HEK293 (cell line): ENCODE measurements at regions not wholly inside any gene's neighbourhood (a gene's known extent, or its start where the extent isn't known, plus 50 kb on each side); places are given as distances from the start of the nearest gene placed in this dataset.

ENCODE experiments used
- CTCF ChIA-PET: fragments of 350-600 bp; formaldehyde crosslinking; extraction: SDS; loops from one replicate; lab custom pipeline; 2021; ENCODE audit warnings: antibody characterized with exemption; lab: Yijun Ruan, JAX
- POLR2A ChIA-PET: fragments of 300-600 bp; formaldehyde crosslinking; extraction: SDS; loops from one replicate; lab custom pipeline; 2020; ENCODE audit warnings: antibody characterized with exemption, inconsistent platforms; lab: Yijun Ruan, JAX
- H3K27ac ChIP-seq: fragments of 200-500 bp; sonication (Bioruptor generic); 2 replicates; pipeline ENCODE4 v1.5.1; 2014; ENCODE audit warnings: low read depth, low read length, control low read depth, inconsistent platforms; ENCODE audit errors: extremely low read depth
- H3K36me3 ChIP-seq, 2 experiments: fragments of 200-500 bp in 1 of 2; sonication (Bioruptor generic) in 1 of 2; 1 replicate in 1 of 2; 2 replicates in 1 of 2; pipeline ENCODE4 v1.5.1; 2014 to 2017; ENCODE audit warnings: inconsistent platforms in 2 of 2, low read length in 2 of 2; ENCODE audit not compliant: control insufficient read depth in 2 of 2, insufficient read depth in 1 of 2
- H3K4me1 ChIP-seq: fragments of 200-500 bp; sonication (Bioruptor generic); 2 replicates; pipeline ENCODE4 v1.5.1; 2014; ENCODE audit warnings: mild to moderate bottlenecking, low read length, inconsistent platforms; ENCODE audit not compliant: control insufficient read depth, insufficient read depth
- H3K4me3 ChIP-seq: 2 replicates; pipeline ENCODE4 v1.5.1; 2011; ENCODE audit warnings: low read depth, mild to moderate bottlenecking, control low read depth, low read length, moderate library complexity
- H3K9me3 ChIP-seq: fragments of 200-500 bp; sonication (Bioruptor generic); 2 replicates; pipeline ENCODE4 v1.5.1; 2014; ENCODE audit warnings: low read depth, low read length, inconsistent platforms; ENCODE audit not compliant: control insufficient read depth, insufficient read depth
- BCL11B ChIP-seq: fragments of 450-650 bp; formaldehyde crosslinking; IDR thresholded peaks from 2 replicates; pipeline ENCODE4 v1.5.1; 2016; ENCODE audit warnings: low read depth, missing biosample characterization, missing genetic modification characterization
- FEZF1 ChIP-seq: fragments of 450-650 bp; formaldehyde crosslinking; IDR thresholded peaks from 2 replicates; pipeline ENCODE4 v1.5.1; 2016; ENCODE audit warnings: missing biosample characterization, missing genetic modification characterization
- HOXA7 ChIP-seq: sonication (generic); formaldehyde crosslinking; IDR thresholded peaks from 2 replicates; pipeline ENCODE4 v1.8.1; 2022; ENCODE audit warnings: missing genetic modification reagents, borderline replicate concordance
- MEIS1 ChIP-seq: sonication (generic); formaldehyde crosslinking; IDR thresholded peaks from 2 replicates; pipeline ENCODE4 v1.8.1; 2022; ENCODE audit warnings: missing genetic modification reagents, mild to moderate bottlenecking, borderline replicate concordance
- SCRT1 ChIP-seq: fragments of 450-650 bp; formaldehyde crosslinking; IDR thresholded peaks from 2 replicates; pipeline ENCODE4 v1.5.1; 2016; ENCODE audit warnings: missing biosample characterization, missing genetic modification characterization, borderline replicate concordance
- SETDB1 ChIP-seq: IDR thresholded peaks from one replicate; pipeline ENCODE4 v1.6.1; 2017; ENCODE audit warnings: mild to moderate bottlenecking, low read length, moderate library complexity, mixed read lengths; ENCODE audit not compliant: insufficient read length
- TCF7L2 ChIP-seq: IDR thresholded peaks from 2 replicates; pipeline ENCODE4 v1.6.1; 2011; ENCODE audit warnings: low read depth, mild to moderate bottlenecking, inconsistent platforms, low read length, moderate library complexity, borderline replicate concordance
- WT1 ChIP-seq: fragments of 450-650 bp; formaldehyde crosslinking; IDR thresholded peaks from 2 replicates; pipeline ENCODE4 v1.5.1; 2016; ENCODE audit warnings: missing biosample characterization, missing genetic modification characterization
- ZBTB20 ChIP-seq: fragments of 450-650 bp; formaldehyde crosslinking; IDR thresholded peaks from 2 replicates; pipeline ENCODE4 v1.5.1; 2016; ENCODE audit warnings: missing biosample characterization, missing genetic modification characterization
- ZBTB44 ChIP-seq: fragments of 450-650 bp; IDR thresholded peaks from 2 replicates; pipeline ENCODE4 v1.5.1; 2018; ENCODE audit warnings: missing biosample characterization, mild to moderate bottlenecking, missing genetic modification characterization
- ZNF148 ChIP-seq: fragments of 450-650 bp; formaldehyde crosslinking; IDR thresholded peaks from 2 replicates; pipeline ENCODE4 v1.5.0; 2017; ENCODE audit warnings: missing biosample characterization, missing genetic modification characterization, borderline replicate concordance
- ZNF155 ChIP-seq: fragments of 450-650 bp; formaldehyde crosslinking; IDR thresholded peaks from 2 replicates; pipeline ENCODE4 v1.5.1; 2016; ENCODE audit warnings: missing biosample characterization, missing genetic modification characterization
- ZNF169 ChIP-seq: fragments of 450-650 bp; formaldehyde crosslinking; IDR thresholded peaks from 2 replicates; pipeline ENCODE4 v1.5.1; 2016; ENCODE audit warnings: missing biosample characterization, missing genetic modification characterization
- ZNF19 ChIP-seq: fragments of 450-650 bp; formaldehyde crosslinking; IDR thresholded peaks from 2 replicates; pipeline ENCODE4; 2016; ENCODE audit warnings: missing biosample characterization, missing genetic modification characterization, low read depth
- ZNF23 ChIP-seq: fragments of 450-650 bp; formaldehyde crosslinking; IDR thresholded peaks from 2 replicates; pipeline ENCODE4 v1.5.1; 2016; ENCODE audit warnings: missing biosample characterization, missing genetic modification characterization, borderline replicate concordance
- ZNF248 ChIP-seq: fragments of 450-650 bp; formaldehyde crosslinking; IDR thresholded peaks from 2 replicates; pipeline ENCODE4 v1.5.1; 2017; ENCODE audit warnings: missing biosample characterization, missing genetic modification characterization
- ZNF394 ChIP-seq: fragments of 450-650 bp; formaldehyde crosslinking; IDR thresholded peaks from 2 replicates; pipeline ENCODE4 v1.5.1; 2016; ENCODE audit warnings: missing biosample characterization, missing genetic modification characterization, mild to moderate bottlenecking, moderate library complexity, borderline replicate concordance
- ZNF548 ChIP-seq: fragments of 450-650 bp; formaldehyde crosslinking; IDR thresholded peaks from 2 replicates; pipeline ENCODE4 v1.5.1; 2016; ENCODE audit warnings: missing biosample characterization, missing genetic modification characterization
- ZNF623 ChIP-seq: fragments of 450-650 bp; formaldehyde crosslinking; IDR thresholded peaks from 2 replicates; pipeline ENCODE4 v1.5.1; 2016; ENCODE audit warnings: missing biosample characterization, missing genetic modification characterization
- ZNF645 ChIP-seq: fragments of 450-650 bp; formaldehyde crosslinking; IDR thresholded peaks from 2 replicates; pipeline ENCODE4; 2016; ENCODE audit warnings: missing biosample characterization, missing genetic modification characterization
- ZNF658 ChIP-seq: fragments of 450-650 bp; formaldehyde crosslinking; IDR thresholded peaks from 2 replicates; pipeline ENCODE4; 2016; ENCODE audit warnings: missing biosample characterization, missing genetic modification characterization
- ZNF660 ChIP-seq: fragments of 450-650 bp; IDR thresholded peaks from 2 replicates; pipeline ENCODE4 v1.5.1; 2018; ENCODE audit warnings: missing biosample characterization, mild to moderate bottlenecking, missing genetic modification characterization
- ZSCAN16 ChIP-seq: fragments of 450-650 bp; formaldehyde crosslinking; IDR thresholded peaks from 2 replicates; pipeline ENCODE4 v1.5.1; 2016; ENCODE audit warnings: missing biosample characterization, missing genetic modification characterization

DNA sequence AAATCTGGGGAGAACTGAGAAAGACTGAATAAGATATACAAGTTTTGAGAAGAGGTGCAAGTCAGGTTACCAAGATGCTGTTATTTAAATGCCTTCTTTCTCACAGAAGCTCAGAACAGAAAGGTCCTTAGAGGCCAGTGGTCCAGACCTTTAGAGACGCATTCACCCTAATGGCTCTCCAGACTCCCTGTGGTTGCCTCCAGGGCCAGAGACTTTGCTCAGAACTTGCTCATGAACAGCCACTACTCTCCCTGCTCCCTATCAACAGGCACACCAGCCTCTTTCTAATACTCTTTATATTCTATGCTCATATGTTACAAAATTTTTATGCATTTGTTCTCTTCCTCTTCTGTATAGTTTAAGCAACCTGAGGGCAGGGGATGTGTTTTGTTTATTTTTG lies 349.0 kb upstream of the TNP1 start (continued):
- TF ChIP-seq ZBTB44 (tag by site-specific recombination), result no peak
- no peak for TF ChIP-seq ZNF155
- no peak for TF ChIP-seq ZNF169
- no peak for TF ChIP-seq ZSCAN16 (tag by site-specific recombination)
- no peak for TF ChIP-seq WT1 (tag by site-specific recombination)
- TF ChIP-seq, all 188 proteins: peak for 0

- Histone ChIP-seq H3K4me1 (no peaks in the 10 kb centered on the region), H3K27ac (no peak overlapping the region), H3K36me3 (no peaks in the 10 kb centered on the region), H3K9me3 (no peaks in the 10 kb centered on the region), H3K4me3 (no peak overlapping the region)
- CTCF ChIA-PET, result interaction anchor here (0.5 to 0.6 kb wide), 2 partner anchors 71 to 303 kb away, joined by 4 to 5 read pairs; no protein-coding TSS in a partner anchor
- POLR2A ChIA-PET, result no interaction called here
- no peak for TF ChIP-seq SCRT1 (tag by site-specific recombination)
- no peak for TF ChIP-seq ZNF623 (tag by site-specific recombination)
- TF ChIP-seq TCF7L2, result no peak
- TF ChIP-seq ZNF19 (tag by site-specific recombination), result no peak
- TF ChIP-seq FEZF1 (tag by site-specific recombination), result no peak
- TF ChIP-seq ZNF548 (tag by site-specific recombination), result no peak
- TF ChIP-seq SETDB1, result no peak
- no peak for TF ChIP-seq HOXA7 (CRISPR knock-in tag)
- no peak for TF ChIP-seq ZNF148
- TF ChIP-seq ZNF394 (tag by site-specific recombination), result no peak
- TF ChIP-seq ZBTB20 (tag by site-specific recombination), result no peak
- no peak for TF ChIP-seq MEIS1 (CRISPR knock-in tag)
- no peak for TF ChIP-seq ZNF23 (tag by site-specific recombination)
- TF ChIP-seq ZNF645 (tag by site-specific recombination), result no peak
- no peak for TF ChIP-seq ZNF660 (tag by site-specific recombination)
- TF ChIP-seq ZNF248 (tag by site-specific recombination), result no peak
- TF ChIP-seq BCL11B (tag by site-specific recombination), result no peak
- no peak for TF ChIP-seq ZNF658
These were observed 347.8 kb upstream of the TNP1 start for GRCh38 chr2:217207699-217208010.
